Colonic mucosa (tissue), 4 donors: ENCODE measurements at regions not wholly inside any gene's neighbourhood (a gene's known extent, or its start where the extent isn't known, plus 50 kb on each side); places are given as distances from the start of the nearest gene placed in this dataset.

Experiments used
- DNase-seq: peaks from one replicate; pipeline ENCODE4 v3.0.0-alpha.2; 2020
- H3K27ac ChIP-seq: fragments of 200-600 bp; one replicate; pipeline ENCODE4 v1.8.0; 2021
- H3K27me3 ChIP-seq: fragments of 200-600 bp; one replicate; pipeline ENCODE4 v1.8.0; 2021
- H3K36me3 ChIP-seq: fragments of 200-600 bp; one replicate; pipeline ENCODE4 v1.8.0; 2021
- H3K4me1 ChIP-seq: fragments of 200-600 bp; one replicate; pipeline ENCODE4 v1.8.0; 2021; ENCODE audit warnings: mild to moderate bottlenecking
- H3K4me3 ChIP-seq: fragments of 200-600 bp; one replicate; pipeline ENCODE4 v1.8.0; 2021
- H3K9ac ChIP-seq, 2 donors: one replicate each; pipeline ENCODE4 v1.7.0; 2013; ENCODE audit warnings: control low read depth in 2 of 2, low read depth in 2 of 2, low read length in 2 of 2
- H3K9me3 ChIP-seq: fragments of 200-600 bp; one replicate; pipeline ENCODE4 v1.8.0; 2021
- intact Hi-C: fragments of 100-400 bp; cut with DNase I; formaldehyde crosslinking; loops from one replicate; pipeline ENCODE4 v1.14.1; 2022
- TF ChIP-seq, protein P1 (sequence below): fragments of 200-600 bp; IDR thresholded peaks from one replicate; pipeline ENCODE4 v1.8.0; 2022; ENCODE audit warnings: antibody characterized with exemption, mild to moderate bottlenecking
- donor health status: healthy.
- donor health status: DM: no; HTN: no; CAD: no.
- donor health status: DM: no; HTN: no; CAD: no.

DNA sequence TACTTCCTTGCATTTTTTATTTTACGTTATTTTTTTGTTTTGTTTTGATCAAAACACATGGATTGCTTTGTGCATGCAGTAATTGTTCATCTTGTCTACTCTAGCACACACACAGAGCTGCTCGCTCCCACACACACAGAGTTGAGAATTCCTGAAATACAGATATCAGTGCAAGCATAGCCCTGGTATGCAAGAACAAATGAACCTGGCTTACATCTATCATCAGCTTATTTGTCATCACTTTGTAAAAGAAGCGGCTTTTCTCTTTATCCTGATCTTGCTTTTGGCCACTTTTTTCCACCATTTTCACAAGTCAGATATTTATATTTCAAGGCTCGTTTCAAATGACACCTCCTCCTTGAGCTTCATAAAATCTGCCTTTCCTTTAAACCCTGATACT, 1435.7 kb downstream of the MAT2B start:
- Histone ChIP-seq H3K9ac (no peak overlapping the region), H3K9me3 (no peaks in the 10 kb centered on the region), H3K27ac (no peak overlapping the region), H3K4me3 (no peak overlapping the region), H3K27me3 (no peaks in the 10 kb centered on the region), H3K4me1 (no peaks in the 10 kb centered on the region), H3K36me3 (no peaks in the 10 kb centered on the region)
- intact Hi-C loops = no loop called here
- TF ChIP-seq, protein P1, sequence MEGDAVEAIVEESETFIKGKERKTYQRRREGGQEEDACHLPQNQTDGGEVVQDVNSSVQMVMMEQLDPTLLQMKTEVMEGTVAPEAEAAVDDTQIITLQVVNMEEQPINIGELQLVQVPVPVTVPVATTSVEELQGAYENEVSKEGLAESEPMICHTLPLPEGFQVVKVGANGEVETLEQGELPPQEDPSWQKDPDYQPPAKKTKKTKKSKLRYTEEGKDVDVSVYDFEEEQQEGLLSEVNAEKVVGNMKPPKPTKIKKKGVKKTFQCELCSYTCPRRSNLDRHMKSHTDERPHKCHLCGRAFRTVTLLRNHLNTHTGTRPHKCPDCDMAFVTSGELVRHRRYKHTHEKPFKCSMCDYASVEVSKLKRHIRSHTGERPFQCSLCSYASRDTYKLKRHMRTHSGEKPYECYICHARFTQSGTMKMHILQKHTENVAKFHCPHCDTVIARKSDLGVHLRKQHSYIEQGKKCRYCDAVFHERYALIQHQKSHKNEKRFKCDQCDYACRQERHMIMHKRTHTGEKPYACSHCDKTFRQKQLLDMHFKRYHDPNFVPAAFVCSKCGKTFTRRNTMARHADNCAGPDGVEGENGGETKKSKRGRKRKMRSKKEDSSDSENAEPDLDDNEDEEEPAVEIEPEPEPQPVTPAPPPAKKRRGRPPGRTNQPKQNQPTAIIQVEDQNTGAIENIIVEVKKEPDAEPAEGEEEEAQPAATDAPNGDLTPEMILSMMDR = no peak
- DNase-seq = no peak

DNA sequence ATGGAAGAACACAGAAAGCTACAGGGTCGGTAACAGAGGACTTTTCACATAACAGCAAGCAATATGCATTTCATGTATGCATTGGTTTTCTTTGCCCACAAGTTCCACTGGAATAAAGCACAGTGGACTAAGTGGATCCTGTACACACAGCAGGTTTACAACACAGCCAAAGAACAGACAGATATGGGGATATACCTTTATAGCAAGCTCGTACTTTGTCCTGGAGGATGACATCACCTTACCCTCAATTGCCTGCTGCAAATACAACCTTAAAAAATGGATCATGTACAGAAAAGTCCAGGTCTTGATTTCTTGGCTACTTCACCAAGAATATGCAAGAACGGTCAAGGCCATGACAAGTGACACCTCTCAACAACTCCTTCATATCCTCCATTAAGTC, 1445.5 kb downstream of the MAT2B start:
- DNase-seq = no peak
- TF ChIP-seq, protein P1 = no peak
- intact Hi-C loops = no loop called here

DNA sequence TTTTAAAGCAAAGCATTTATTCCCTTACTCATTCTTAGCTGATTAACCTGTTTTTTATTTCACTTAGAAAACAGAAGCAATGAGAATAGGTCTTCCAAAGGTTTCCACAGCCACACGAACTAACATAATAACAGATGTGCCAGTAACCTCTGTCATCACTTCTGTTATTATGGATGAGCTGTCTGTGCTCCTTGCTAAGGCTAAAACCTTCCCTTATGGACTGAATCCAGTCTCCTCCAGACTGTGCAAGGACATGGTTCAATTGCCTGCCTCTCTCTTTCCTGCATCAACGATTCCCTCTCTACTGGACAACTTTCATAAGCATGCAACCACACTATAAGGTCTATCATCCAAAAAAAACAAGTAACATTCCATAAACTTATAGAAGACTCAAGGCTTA, 1446.2 kb downstream of the MAT2B start:
- H3K9me3 ChIP-seq = no peaks in the 10 kb centered on the region

More for the DNA sequence above, 1445.5 kb downstream of the MAT2B start:
- Histone ChIP-seq H3K36me3 (no peaks in the 10 kb centered on the region), H3K4me3 (no peak overlapping the region), H3K4me1 (no peaks in the 10 kb centered on the region), H3K27ac (no peak overlapping the region), H3K9me3 (no peaks in the 10 kb centered on the region), H3K9ac (no peak overlapping the region), H3K27me3 (no peaks in the 10 kb centered on the region)

DNA sequence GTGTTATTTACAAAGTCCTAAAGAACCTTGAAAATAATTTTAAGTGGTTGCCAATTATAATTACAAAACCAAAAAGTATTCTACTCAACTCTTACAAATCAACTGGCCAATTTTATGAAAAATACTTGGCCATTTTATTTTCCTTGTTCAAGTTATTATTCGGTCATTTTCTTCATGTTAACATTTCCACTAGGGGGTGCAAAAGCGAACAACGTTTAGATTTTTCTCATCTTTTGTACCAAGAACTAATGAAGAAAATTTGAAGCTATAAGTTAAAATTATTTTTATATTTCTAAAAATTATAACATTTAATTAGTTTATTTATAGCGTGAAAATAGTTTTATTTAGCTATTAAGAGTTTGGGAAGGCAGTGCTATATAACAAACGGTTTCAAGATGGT, 1453.3 kb downstream of the MAT2B start:
- intact Hi-C loops = no loop called here
- no peak overlapping the region for H3K4me3 ChIP-seq
- no peaks in the 10 kb centered on the region for H3K9me3 ChIP-seq
- no peaks in the 10 kb centered on the region for H3K36me3 ChIP-seq
- H3K4me1 ChIP-seq = no peaks in the 10 kb centered on the region
- H3K27me3 ChIP-seq = no peaks in the 10 kb centered on the region
- no peak overlapping the region for H3K27ac ChIP-seq
- DNase-seq = no peak
- H3K9ac ChIP-seq = no peak overlapping the region
- TF ChIP-seq, protein P1 = no peak

More for the DNA sequence above, 1446.2 kb downstream of the MAT2B start:
- Histone ChIP-seq H3K27ac (no peak overlapping the region), H3K4me3 (no peak overlapping the region), H3K27me3 (no peaks in the 10 kb centered on the region), H3K36me3 (no peaks in the 10 kb centered on the region), H3K9ac (no peak overlapping the region), H3K4me1 (no peaks in the 10 kb centered on the region)
- TF ChIP-seq, protein P1 = no peak
- no peak for DNase-seq
- intact Hi-C loops = no loop called here

DNA sequence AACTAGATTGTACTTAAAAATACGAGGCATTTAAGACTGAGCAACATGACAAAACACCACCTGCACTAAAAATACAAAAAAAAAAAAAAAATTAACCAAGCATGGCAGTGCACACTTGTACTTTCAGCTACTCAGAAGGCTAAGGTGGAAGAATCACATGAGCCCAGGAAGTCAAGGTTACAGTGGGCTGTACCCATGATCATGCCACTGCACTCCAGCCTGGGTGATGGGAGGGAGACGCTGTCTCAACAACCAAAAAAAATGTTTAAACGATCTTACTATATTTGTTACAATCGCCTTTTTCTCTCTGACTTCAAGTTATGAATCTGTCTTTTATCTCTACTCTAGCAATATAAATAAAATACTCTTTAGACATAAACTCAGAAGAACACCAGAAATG, 1454.3 kb downstream of the MAT2B start:
- no peak overlapping the region for H3K27ac ChIP-seq
- H3K4me1 ChIP-seq = no peaks in the 10 kb centered on the region
- TF ChIP-seq, protein P1 = no peak
- no peaks in the 10 kb centered on the region for H3K36me3 ChIP-seq
- H3K4me3 ChIP-seq = no peak overlapping the region
- DNase-seq = no peak
- no peaks in the 10 kb centered on the region for H3K9me3 ChIP-seq
- H3K27me3 ChIP-seq = no peaks in the 10 kb centered on the region
- intact Hi-C loops = no loop called here
- no peak overlapping the region for H3K9ac ChIP-seq
